ENCODE measurements at regions not wholly inside any gene's neighbourhood (a gene's known extent, or its start where the extent isn't known, plus 50 kb on each side); places are given as distances from the start of the nearest gene placed in this dataset. TPM values are rescaled to one million over a fixed set of nuclear protein-coding genes. Genes with fewer than 3 reads are reported as not detected.

DNA sequence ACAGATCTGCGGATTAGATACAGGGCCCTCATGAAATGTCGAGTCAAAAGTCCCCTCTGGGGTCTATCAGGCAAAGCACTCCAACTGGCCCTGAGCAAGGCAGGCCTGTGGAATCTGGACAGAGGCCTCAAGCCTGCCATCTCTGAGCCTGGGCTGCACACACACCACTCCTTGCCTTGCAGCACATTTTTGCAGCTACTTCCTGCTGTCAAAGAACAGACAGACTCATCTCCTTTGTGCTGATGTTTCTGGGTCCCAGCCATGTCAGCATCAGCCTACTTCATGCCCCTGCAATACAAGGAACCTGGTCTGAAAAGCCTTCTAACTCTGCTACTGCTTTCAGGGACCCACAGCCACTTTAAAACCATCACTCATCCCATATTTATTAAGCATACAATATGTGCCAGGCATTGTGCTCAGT lies 60.6 kb upstream of the IL12A start:
- peak overlapping the region; percentile 78 for H3K9ac ChIP-seq (ENCODE audit: low read depth, low read length)
- H3K9me3 ChIP-seq (replicated peaks; ENCODE audit: low read length): no peaks in the 10 kb centered on the region
- no peaks in the 10 kb centered on the region for H3K27me3 ChIP-seq (ENCODE audit: control insufficient read depth, insufficient read depth, low read length)
- peaks cover 35% of the 10 kb centered on the region for H3K4me1 ChIP-seq (ENCODE audit: control insufficient read depth, insufficient read depth, low read length)
- peak overlapping the region; percentile 62 for H3K4me2 ChIP-seq (ENCODE audit: low read length)
- H3K4me3 ChIP-seq (ENCODE audit: low read length): peak overlapping the region; percentile 13
- H3K36me3 ChIP-seq (ENCODE audit: insufficient read depth, low read length): no peaks in the 10 kb centered on the region

DNA sequence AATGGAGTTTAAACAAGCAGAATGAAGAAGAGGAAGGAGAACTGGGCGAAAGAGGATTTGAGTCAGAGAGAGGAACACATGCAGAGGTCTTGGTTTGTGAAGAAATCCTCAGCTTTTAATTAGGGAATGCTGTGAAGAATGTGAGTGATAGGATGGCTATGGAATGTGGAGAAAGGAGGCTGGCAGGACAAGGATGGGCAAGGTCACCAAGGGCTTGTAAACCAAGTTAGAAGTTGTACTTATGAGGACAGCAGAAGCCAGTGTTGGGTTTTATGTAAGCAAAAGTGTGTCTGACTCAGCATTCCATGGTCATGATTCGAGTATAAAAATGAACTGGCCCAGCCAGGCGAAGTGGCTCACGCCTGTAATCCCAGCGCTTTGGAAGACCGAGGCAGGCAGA lies 60.0 kb upstream of the IL12A start:
- Histone ChIP-seq H3K36me3 (ENCODE audit: insufficient read depth, low read length) (no peaks in the 10 kb centered on the region), H3K4me2 (ENCODE audit: low read length) (peak overlapping the region; percentile 62), H3K9me3 (replicated peaks; ENCODE audit: low read length) (peaks cover under 1% of the 10 kb centered on the region), H3K27me3 (ENCODE audit: control insufficient read depth, insufficient read depth, low read length) (no peaks in the 10 kb centered on the region), H3K4me3 (ENCODE audit: low read length) (peak overlapping the region; percentile 18), H3K4me1 (ENCODE audit: control insufficient read depth, insufficient read depth, low read length) (peaks cover 35% of the 10 kb centered on the region), H3K9ac (ENCODE audit: low read depth, low read length) (peak overlapping the region; percentile 78)

DNA sequence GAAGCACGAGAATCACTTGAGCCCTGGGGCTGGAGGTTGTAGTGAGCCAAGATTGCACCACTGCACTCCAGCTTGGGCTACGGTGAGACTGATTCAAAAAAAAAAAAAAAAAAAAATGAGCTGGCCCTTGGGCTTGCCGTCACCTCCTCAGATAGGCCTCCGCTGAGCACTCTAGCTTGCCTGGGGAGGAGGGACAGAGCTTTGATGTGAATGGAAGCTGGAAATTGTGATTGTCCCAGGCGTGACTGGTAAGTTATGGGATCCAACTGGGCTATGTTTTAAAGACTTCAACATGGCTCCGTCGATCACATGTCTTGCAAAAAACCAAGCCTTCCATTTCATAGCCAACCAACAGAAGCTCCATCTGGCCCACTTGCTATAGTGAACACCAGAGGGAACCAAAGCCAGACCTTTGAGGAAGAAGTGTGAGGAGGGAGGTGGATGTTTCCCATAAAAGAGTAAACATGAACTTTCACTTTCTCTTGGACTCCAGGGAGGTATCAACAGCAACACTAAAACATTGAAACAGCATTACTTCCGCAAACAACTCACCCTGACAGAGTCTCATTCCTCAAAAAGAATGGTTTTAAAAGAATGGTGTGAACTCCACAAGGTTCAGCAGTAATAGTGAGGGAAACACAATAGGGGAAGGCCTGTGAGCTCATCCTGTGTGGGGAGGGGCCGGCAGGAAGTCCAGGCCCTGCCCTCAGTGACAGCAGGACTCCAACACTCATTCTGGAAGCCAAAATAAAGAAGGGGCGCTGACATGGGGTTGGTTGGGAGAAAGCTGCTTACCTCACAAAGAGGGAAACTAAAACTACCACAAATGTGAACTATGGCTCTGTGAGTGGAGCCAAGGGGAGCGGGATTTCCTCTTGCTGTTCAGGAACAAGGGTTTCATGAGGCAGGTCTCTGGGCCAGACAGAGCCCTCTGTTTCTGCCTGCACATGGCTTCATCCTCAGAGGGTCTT lies 59.2 kb upstream of the IL12A start:
- peak overlapping the region; percentile 18 for H3K4me3 ChIP-seq (ENCODE audit: low read length)
- no peaks in the 10 kb centered on the region for H3K36me3 ChIP-seq (ENCODE audit: insufficient read depth, low read length)
- peaks cover 31% of the 10 kb centered on the region for H3K4me1 ChIP-seq (ENCODE audit: control insufficient read depth, insufficient read depth, low read length)
- peak overlapping the region; percentile 72 for H3K9ac ChIP-seq (ENCODE audit: low read depth, low read length)
- H3K9me3 ChIP-seq (replicated peaks; ENCODE audit: low read length): peaks cover 6% of the 10 kb centered on the region
- H3K4me2 ChIP-seq (ENCODE audit: low read length): peak overlapping the region; percentile 59
- H3K27me3 ChIP-seq (ENCODE audit: control insufficient read depth, insufficient read depth, low read length): no peaks in the 10 kb centered on the region

DNA sequence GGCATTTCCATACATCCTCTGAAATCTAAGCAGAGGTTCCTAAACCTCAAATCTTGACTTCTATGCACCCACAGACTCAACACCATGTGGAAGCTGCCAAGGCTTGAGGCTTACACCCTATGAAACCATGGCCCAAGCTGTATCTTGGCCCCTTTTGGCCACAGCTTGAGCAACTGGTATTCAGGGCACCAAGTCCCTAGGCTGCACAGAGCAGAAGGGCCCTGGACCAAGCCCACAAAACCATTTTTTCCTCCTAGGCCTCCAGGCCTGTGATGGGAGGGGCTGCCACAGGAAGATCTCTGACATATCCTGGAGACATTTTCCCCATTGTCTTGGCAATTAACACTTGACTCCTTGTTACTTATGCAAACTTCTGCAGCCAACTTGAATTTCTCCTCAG lies 54.4 kb upstream of the IL12A start:
- Histone ChIP-seq H3K4me1 (ENCODE audit: control insufficient read depth, insufficient read depth, low read length) (peaks cover 50% of the 10 kb centered on the region), H3K9ac (ENCODE audit: low read depth, low read length) (no peak overlapping the region), H3K4me2 (ENCODE audit: low read length) (no peak overlapping the region), H3K27me3 (ENCODE audit: control insufficient read depth, insufficient read depth, low read length) (no peaks in the 10 kb centered on the region), H3K9me3 (replicated peaks; ENCODE audit: low read length) (peaks cover 6% of the 10 kb centered on the region), H3K4me3 (ENCODE audit: low read length) (no peak overlapping the region), H3K36me3 (ENCODE audit: insufficient read depth, low read length) (no peaks in the 10 kb centered on the region)

DNA sequence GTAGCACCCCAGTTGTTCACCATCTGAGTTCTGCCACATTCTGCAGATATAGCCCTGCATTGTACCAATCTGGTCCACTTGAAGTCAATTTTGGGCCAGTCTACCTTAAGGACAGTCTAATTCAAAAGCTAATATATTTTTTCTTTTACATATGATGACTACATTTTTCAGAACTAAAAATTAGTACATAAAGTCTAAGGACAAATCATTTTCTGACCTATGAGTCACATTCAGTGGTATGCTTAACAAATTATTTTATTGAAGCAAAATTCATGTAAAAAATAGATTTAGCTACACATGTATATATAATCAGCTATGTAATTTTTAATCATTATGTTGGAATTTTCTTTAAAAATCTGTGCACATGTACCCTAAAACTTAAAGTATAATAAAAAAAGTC lies 52.1 kb upstream of the IL12A start:
- H3K36me3 ChIP-seq (ENCODE audit: insufficient read depth, low read length): no peaks in the 10 kb centered on the region
- no peaks in the 10 kb centered on the region for H3K27me3 ChIP-seq (ENCODE audit: control insufficient read depth, insufficient read depth, low read length)
- H3K4me1 ChIP-seq (ENCODE audit: control insufficient read depth, insufficient read depth, low read length): peaks cover 45% of the 10 kb centered on the region
- peak overlapping the region; percentile 38 for H3K4me2 ChIP-seq (ENCODE audit: low read length)
- no peak overlapping the region for H3K4me3 ChIP-seq (ENCODE audit: low read length)
- no peak overlapping the region for H3K9ac ChIP-seq (ENCODE audit: low read depth, low read length)
- H3K9me3 ChIP-seq (replicated peaks; ENCODE audit: low read length): peaks cover 6% of the 10 kb centered on the region

DNA sequence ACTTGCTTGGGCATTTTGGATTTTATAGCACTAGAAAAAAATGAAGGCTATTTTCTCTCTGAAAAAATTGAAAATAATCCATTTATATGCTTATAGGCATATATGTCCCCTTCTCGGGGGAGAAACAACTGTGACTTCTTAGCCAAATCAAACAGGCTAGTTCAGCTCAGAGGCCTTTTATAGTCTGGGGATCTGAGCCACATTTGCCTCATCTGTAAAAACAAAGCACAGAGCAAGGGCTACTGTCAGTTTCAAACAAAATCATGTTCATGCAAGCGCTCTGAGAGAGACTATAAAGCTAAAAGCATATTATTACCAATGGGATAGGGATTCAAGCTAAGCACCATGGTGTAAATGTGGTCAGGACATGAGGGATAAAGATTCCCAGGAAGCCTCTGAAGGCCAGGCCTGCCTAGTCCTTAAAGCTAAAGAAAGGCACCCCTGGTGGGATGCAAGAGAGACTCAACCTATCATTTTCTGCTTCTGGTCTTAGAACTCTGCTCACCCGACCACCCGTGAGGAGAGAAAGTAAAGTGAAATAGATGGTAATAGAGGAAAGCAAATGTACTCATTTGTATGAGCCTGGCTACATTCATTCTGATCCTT lies 51.0 kb upstream of the IL12A start:
- H3K4me2 ChIP-seq (ENCODE audit: low read length): no peak overlapping the region
- no peak overlapping the region for H3K4me3 ChIP-seq (ENCODE audit: low read length)
- peaks cover 6% of the 10 kb centered on the region for H3K9me3 ChIP-seq (replicated peaks; ENCODE audit: low read length)
- H3K36me3 ChIP-seq (ENCODE audit: insufficient read depth, low read length): no peaks in the 10 kb centered on the region
- no peaks in the 10 kb centered on the region for H3K27me3 ChIP-seq (ENCODE audit: control insufficient read depth, insufficient read depth, low read length)
- peak overlapping the region; percentile 45 for H3K9ac ChIP-seq (ENCODE audit: low read depth, low read length)
- peaks cover 52% of the 10 kb centered on the region for H3K4me1 ChIP-seq (ENCODE audit: control insufficient read depth, insufficient read depth, low read length)

DNA sequence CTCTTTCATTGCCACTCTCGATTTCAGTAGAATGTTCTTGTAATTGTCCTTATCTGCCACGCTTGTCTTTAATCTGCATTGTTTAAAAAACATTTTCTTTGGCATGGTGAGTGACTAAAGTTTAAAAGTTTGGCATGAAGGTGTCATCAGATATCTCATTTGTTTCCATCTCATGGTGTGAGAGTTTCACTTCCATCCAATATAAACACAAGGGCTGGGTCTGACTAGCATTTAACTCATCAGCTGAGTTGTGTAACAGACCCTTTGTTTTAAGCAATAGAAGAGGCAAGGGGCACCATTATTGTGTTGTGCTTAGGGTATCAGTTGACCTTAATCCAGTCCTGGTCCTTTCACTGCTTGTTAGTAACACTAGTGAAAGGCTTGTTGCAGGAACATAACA lies 49.9 kb upstream of the IL12A start:
- no peak overlapping the region for H3K9ac ChIP-seq (ENCODE audit: low read depth, low read length)
- peaks cover 52% of the 10 kb centered on the region for H3K4me1 ChIP-seq (ENCODE audit: control insufficient read depth, insufficient read depth, low read length)
- no peaks in the 10 kb centered on the region for H3K27me3 ChIP-seq (ENCODE audit: control insufficient read depth, insufficient read depth, low read length)
- peak overlapping the region; percentile 7 for H3K4me2 ChIP-seq (ENCODE audit: low read length)
- H3K9me3 ChIP-seq (replicated peaks; ENCODE audit: low read length): peaks cover 5% of the 10 kb centered on the region
- no peaks in the 10 kb centered on the region for H3K36me3 ChIP-seq (ENCODE audit: insufficient read depth, low read length)
- no peak overlapping the region for H3K4me3 ChIP-seq (ENCODE audit: low read length)

Small RNA genes lying in the stretch of these regions (small RNA-seq; reads per million reads assigned to genes)
- gene MIR3919 (0.42 reads per million), gene RNU2-31P (not detected)
